ENCODE measurements at regions not wholly inside any gene's neighbourhood (a gene's known extent, or its start where the extent isn't known, plus 50 kb on each side); places are given as distances from the start of the nearest gene placed in this dataset.
"Not testable (repeated sequence)": the region's sequence is repeated elsewhere in the genome, so short reads cannot be mapped to it uniquely, and the experiment has no call there.

- H2AFZ ChIP-seq = no peak overlapping the region
- H3K79me2 ChIP-seq (ENCODE audit: insufficient read depth) = no peaks in the 10 kb centered on the region
- H3K9ac ChIP-seq = no peak overlapping the region
- H3K27me3 ChIP-seq (replicated peaks; ENCODE audit: insufficient read depth) = no peaks in the 10 kb centered on the region
- no peaks in the 10 kb centered on the region for H3F3A ChIP-seq (ENCODE audit: insufficient read depth)
- no peak for DNase-seq
- no peaks in the 10 kb centered on the region for H3K36me3 ChIP-seq (ENCODE audit: low read depth)
- H3K4me3 ChIP-seq = no peak overlapping the region
- WGBS, 2 experiments (ENCODE audit: low coverage in 1 of 2, low lambda C conversion rate in 2 of 2, missing lambda C conversion rate in 2 of 2) = 17 to 18% methylated on average over 7 of the region's 7 CpGs
- no peak for TF ChIP-seq EZH2 (IDR thresholded peaks at IDR 0.05; ENCODE audit: insufficient read depth, poor library complexity, severe bottlenecking)
- TF ChIP-seq EZH2phosphoT487 (IDR thresholded peaks at IDR 0.05; ENCODE audit: insufficient read depth, low read depth) = no peak
- H3K9me3 ChIP-seq (ENCODE audit: low read depth) = peaks cover 4% of the 10 kb centered on the region
- H3K4me1 ChIP-seq (ENCODE audit: insufficient read depth) = no peaks in the 10 kb centered on the region
- no peak overlapping the region for H3K27ac ChIP-seq
- no peaks in the 10 kb centered on the region for H4K20me1 ChIP-seq (ENCODE audit: insufficient read depth)
- no peaks in the 10 kb centered on the region for H3K9me2 ChIP-seq (ENCODE audit: insufficient read depth)
- in situ Hi-C loops (cut with MboI) = no loop called here
- no peak overlapping the region for H3K4me2 ChIP-seq (ENCODE audit: unreplicated experiment)
Measured at GRCh38 chr5:130316971-130317680, 412.9 kb downstream of the CHSY3 start.

- Histone ChIP-seq H3K4me3 (no peak overlapping the region), H3K4me2 (ENCODE audit: unreplicated experiment) (no peak overlapping the region), H4K20me1 (ENCODE audit: insufficient read depth) (no peaks in the 10 kb centered on the region), H3K4me1 (ENCODE audit: insufficient read depth) (no peaks in the 10 kb centered on the region), H3K27ac (no peak overlapping the region), H3K9me2 (ENCODE audit: insufficient read depth) (no peaks in the 10 kb centered on the region), H3K9me3 (ENCODE audit: low read depth) (no peaks in the 10 kb centered on the region), H3F3A (ENCODE audit: insufficient read depth) (no peaks in the 10 kb centered on the region), H2AFZ (no peak overlapping the region), H3K9ac (no peak overlapping the region), H3K27me3 (replicated peaks; ENCODE audit: insufficient read depth) (no peaks in the 10 kb centered on the region), H3K36me3 (ENCODE audit: low read depth) (no peaks in the 10 kb centered on the region), H3K79me2 (ENCODE audit: insufficient read depth) (no peaks in the 10 kb centered on the region)
- WGBS, 2 experiments (ENCODE audit: low coverage in 1 of 2, low lambda C conversion rate in 2 of 2, missing lambda C conversion rate in 2 of 2) = 48 to 57% methylated on average over 1 of the region's 1 CpG
- TF ChIP-seq EZH2phosphoT487 (IDR thresholded peaks at IDR 0.05; ENCODE audit: insufficient read depth, low read depth) (no peak), EZH2 (IDR thresholded peaks at IDR 0.05; ENCODE audit: insufficient read depth, poor library complexity, severe bottlenecking) (no peak)
- DNase-seq = no peak
- in situ Hi-C loops (cut with MboI) = no loop called here
Measured at GRCh38 chr5:130295235-130295634, 391.0 kb downstream of the CHSY3 start.

GRCh38 chr5:130294798-130295197, 390.5 kb downstream of the CHSY3 start:
- DNase-seq; in situ Hi-C loops (cut with MboI); H2AFZ ChIP-seq: not testable (repeated sequence)

GRCh38 chr5:130290219-130290618, 386.0 kb downstream of the CHSY3 start:
- H3K9ac ChIP-seq = no peak overlapping the region
- H3K36me3 ChIP-seq (ENCODE audit: low read depth) = no peaks in the 10 kb centered on the region
- no peak overlapping the region for H2AFZ ChIP-seq
- no peaks in the 10 kb centered on the region for H3F3A ChIP-seq (ENCODE audit: insufficient read depth)
- H3K9me3 ChIP-seq (ENCODE audit: low read depth) = no peaks in the 10 kb centered on the region
- no peaks in the 10 kb centered on the region for H4K20me1 ChIP-seq (ENCODE audit: insufficient read depth)
- no peak overlapping the region for H3K4me2 ChIP-seq (ENCODE audit: unreplicated experiment)
- no peak for DNase-seq
- H3K4me3 ChIP-seq = no peak overlapping the region
- in situ Hi-C loops (cut with MboI) = no loop called here
- H3K9me2 ChIP-seq (ENCODE audit: insufficient read depth) = no peaks in the 10 kb centered on the region
- WGBS, 2 experiments (ENCODE audit: low coverage in 1 of 2, low lambda C conversion rate in 2 of 2, missing lambda C conversion rate in 2 of 2) = 32 to 41% methylated on average over 2 of the region's 2 CpGs
- no peak overlapping the region for H3K27ac ChIP-seq
- no peaks in the 10 kb centered on the region for H3K4me1 ChIP-seq (ENCODE audit: insufficient read depth)
- H3K27me3 ChIP-seq (replicated peaks; ENCODE audit: insufficient read depth) = no peaks in the 10 kb centered on the region
- H3K79me2 ChIP-seq (ENCODE audit: insufficient read depth) = no peaks in the 10 kb centered on the region
- TF ChIP-seq EZH2phosphoT487 (IDR thresholded peaks at IDR 0.05; ENCODE audit: insufficient read depth, low read depth) (no peak), EZH2 (IDR thresholded peaks at IDR 0.05; ENCODE audit: insufficient read depth, poor library complexity, severe bottlenecking) (no peak)

More at GRCh38 chr5:130294798-130295197, 390.5 kb downstream of the CHSY3 start:
- not testable (repeated sequence) for H3K9me2 ChIP-seq (ENCODE audit: insufficient read depth); H3K9me3 ChIP-seq (ENCODE audit: low read depth); H3K4me1 ChIP-seq (ENCODE audit: insufficient read depth); H3K27ac ChIP-seq; H4K20me1 ChIP-seq (ENCODE audit: insufficient read depth); H3K79me2 ChIP-seq (ENCODE audit: insufficient read depth); H3K36me3 ChIP-seq (ENCODE audit: low read depth); H3K4me3 ChIP-seq; H3K4me2 ChIP-seq (ENCODE audit: unreplicated experiment); H3K27me3 ChIP-seq (replicated peaks; ENCODE audit: insufficient read depth); H3K9ac ChIP-seq; H3F3A ChIP-seq (ENCODE audit: insufficient read depth)
- WGBS, 2 experiments (ENCODE audit: low coverage in 1 of 2, low lambda C conversion rate in 2 of 2, missing lambda C conversion rate in 2 of 2) = 61 to 66% methylated on average over 3 of the region's 3 CpGs

Measured in GM23248 (cell line).